GM18508 (cell line): ENCODE measurements at regions not wholly inside any gene's neighbourhood (a gene's known extent, or its start where the extent isn't known, plus 50 kb on each side); places are given as distances from the start of the nearest gene placed in this dataset.

Experiments used
- ATAC-seq: cut with Tn5 transposase; IDR thresholded peaks from one replicate; pipeline ENCODE4 v1.9.1; 2021; ENCODE audit warnings: moderate number of reproducible peaks; ENCODE audit not compliant: insufficient read depth, unreplicated experiment

GRCh38 chr3:102741105-102741504, 306.3 kb downstream of the ZPLD1 start:
- ATAC-seq: no peak

GRCh38 chr3:102741694-102742093, 306.9 kb downstream of the ZPLD1 start:
- no peak for ATAC-seq

- no peak for ATAC-seq
Measured at GRCh38 chr3:102745881-102746280, 311.1 kb downstream of the ZPLD1 start.

GRCh38 chr3:102747611-102748010, 312.8 kb downstream of the ZPLD1 start:
- no peak for ATAC-seq

GRCh38 chr3:102748646-102749045, 313.8 kb downstream of the ZPLD1 start:
- no peak for ATAC-seq

- ATAC-seq: no peak
Measured at GRCh38 chr3:102750322-102750721, 315.5 kb downstream of the ZPLD1 start.

- ATAC-seq: no peak
Measured at GRCh38 chr3:102753901-102754300, 319.1 kb downstream of the ZPLD1 start.

GRCh38 chr3:102756706-102757105, 321.9 kb downstream of the ZPLD1 start:
- ATAC-seq: no peak

- no peak for ATAC-seq
Measured at GRCh38 chr3:102757950-102758349, 323.1 kb downstream of the ZPLD1 start.

GRCh38 chr3:102761766-102762165, 327.0 kb downstream of the ZPLD1 start:
- ATAC-seq: no peak

GRCh38 chr3:102790747-102791325, 356.0 kb downstream of the ZPLD1 start:
- no peak for ATAC-seq

- ATAC-seq: no peak
Measured at GRCh38 chr3:102791641-102792589, 357.1 kb downstream of the ZPLD1 start.

GRCh38 chr3:102796804-102797203, 362.0 kb downstream of the ZPLD1 start:
- no peak for ATAC-seq

GRCh38 chr3:102802819-102803420, 368.1 kb downstream of the ZPLD1 start:
- ATAC-seq: no peak

GRCh38 chr3:102810937-102811336, 376.1 kb downstream of the ZPLD1 start:
- no peak for ATAC-seq

GRCh38 chr3:102826636-102827035, 391.8 kb downstream of the ZPLD1 start:
- ATAC-seq: no peak

GRCh38 chr3:102827386-102827785, 392.6 kb downstream of the ZPLD1 start:
- ATAC-seq: no peak

GRCh38 chr3:102830415-102830814, 395.6 kb downstream of the ZPLD1 start:
- ATAC-seq: no peak

- ATAC-seq: no peak
Measured at GRCh38 chr3:102841866-102842265, 407.1 kb downstream of the ZPLD1 start.

- ATAC-seq: no peak
Measured at GRCh38 chr3:102866845-102867244, 432.0 kb downstream of the ZPLD1 start.

- no peak for ATAC-seq
Measured at GRCh38 chr3:102883515-102883914, 448.7 kb downstream of the ZPLD1 start.
